ENCODE measurements at regions not wholly inside any gene's neighbourhood (a gene's known extent, or its start where the extent isn't known, plus 50 kb on each side); places are given as distances from the start of the nearest gene placed in this dataset.
A peak's percentile ranks its signal among the peaks of the same experiment; 100 is the strongest.

DNA sequence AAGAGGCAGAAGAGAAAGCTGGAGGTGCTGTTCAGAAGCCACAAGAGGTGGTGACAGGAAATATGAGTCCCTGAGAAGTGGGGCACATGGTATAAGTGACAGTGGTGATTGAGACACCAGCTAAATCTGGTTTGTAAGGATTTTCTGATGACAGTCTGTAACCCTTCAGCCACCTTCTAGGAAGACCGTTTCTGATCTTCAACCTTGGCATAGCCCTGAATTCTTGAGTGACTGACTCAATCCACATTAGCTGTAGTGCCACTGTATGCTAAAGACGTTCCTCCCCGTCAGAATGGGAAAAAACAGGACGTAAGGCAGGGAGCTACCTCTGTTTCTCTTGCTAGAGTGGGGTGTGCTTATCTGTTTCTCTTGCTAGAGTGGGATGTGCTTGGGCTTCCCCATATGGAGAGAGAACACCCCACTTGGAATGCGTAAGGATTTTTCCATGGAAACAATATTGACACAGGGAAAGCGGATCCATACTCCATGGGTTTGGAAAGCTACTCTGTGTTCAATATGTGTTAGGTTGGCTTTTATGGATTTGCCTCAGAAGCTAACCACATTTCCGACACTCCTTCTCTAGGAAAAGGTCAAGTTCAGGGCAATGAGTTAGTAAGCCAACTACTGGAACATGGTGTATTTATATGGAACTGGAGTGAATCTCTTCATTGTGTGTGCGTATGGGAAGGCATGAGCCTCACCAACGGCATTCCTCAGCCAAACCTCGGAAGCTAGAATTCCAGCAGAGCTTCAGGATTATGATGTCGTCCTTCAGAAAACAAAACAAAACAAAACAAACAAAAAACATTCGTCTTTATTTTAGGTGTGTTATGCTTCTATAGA lies 948.8 kb upstream of the SLC10A2 start:
- DNase-seq (ENCODE audit: low read depth): peak; percentile 18
- no peak overlapping the region for H3K4me3 ChIP-seq (ENCODE audit: control insufficient read depth, low read depth, low read length)
- TF ChIP-seq, protein P1, sequence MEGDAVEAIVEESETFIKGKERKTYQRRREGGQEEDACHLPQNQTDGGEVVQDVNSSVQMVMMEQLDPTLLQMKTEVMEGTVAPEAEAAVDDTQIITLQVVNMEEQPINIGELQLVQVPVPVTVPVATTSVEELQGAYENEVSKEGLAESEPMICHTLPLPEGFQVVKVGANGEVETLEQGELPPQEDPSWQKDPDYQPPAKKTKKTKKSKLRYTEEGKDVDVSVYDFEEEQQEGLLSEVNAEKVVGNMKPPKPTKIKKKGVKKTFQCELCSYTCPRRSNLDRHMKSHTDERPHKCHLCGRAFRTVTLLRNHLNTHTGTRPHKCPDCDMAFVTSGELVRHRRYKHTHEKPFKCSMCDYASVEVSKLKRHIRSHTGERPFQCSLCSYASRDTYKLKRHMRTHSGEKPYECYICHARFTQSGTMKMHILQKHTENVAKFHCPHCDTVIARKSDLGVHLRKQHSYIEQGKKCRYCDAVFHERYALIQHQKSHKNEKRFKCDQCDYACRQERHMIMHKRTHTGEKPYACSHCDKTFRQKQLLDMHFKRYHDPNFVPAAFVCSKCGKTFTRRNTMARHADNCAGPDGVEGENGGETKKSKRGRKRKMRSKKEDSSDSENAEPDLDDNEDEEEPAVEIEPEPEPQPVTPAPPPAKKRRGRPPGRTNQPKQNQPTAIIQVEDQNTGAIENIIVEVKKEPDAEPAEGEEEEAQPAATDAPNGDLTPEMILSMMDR (conservative IDR thresholded peaks at IDR 0.05; ENCODE audit: control insufficient read depth, insufficient read depth, low read depth, low read length): no peak

DNA sequence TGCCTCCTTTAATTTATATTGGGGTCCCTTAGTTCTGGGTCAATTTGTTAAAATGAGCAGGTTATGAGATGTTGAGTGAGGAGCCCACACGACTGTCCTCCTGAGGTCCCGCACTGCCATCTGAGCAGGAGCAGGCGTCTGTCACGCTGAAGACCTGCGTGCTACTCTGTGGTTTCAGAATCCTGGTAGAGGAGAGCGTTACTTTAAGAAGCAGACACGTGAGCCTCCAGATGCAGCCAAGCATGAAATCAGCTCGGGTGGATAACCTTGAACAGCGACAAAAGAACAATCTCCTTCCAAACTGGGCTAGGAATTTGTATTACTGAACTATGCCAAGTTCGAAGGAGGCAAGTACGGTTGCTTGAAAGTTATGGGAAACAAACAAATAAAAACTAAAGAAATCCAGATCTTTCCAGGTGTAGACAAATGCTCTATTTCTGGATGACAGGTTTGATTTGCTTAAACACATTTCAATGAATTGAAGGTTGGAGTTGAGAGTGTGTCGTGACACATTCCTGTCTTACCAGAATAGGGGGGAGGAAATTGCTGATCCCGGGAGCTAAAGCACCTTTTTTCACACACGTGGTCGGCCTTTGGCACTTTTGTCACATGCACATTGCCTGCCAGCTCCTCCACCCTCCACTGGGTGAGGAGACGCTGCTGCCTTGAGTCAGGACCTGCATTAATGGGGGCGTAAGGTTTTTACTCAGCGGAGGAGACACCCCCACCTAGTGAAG lies 945.5 kb upstream of the SLC10A2 start:
- DNase-seq (ENCODE audit: low read depth): no peak
- H3K4me3 ChIP-seq (ENCODE audit: control insufficient read depth, low read depth, low read length): no peak overlapping the region
- TF ChIP-seq, protein P1 (conservative IDR thresholded peaks at IDR 0.05; ENCODE audit: control insufficient read depth, insufficient read depth, low read depth, low read length): no peak

DNA sequence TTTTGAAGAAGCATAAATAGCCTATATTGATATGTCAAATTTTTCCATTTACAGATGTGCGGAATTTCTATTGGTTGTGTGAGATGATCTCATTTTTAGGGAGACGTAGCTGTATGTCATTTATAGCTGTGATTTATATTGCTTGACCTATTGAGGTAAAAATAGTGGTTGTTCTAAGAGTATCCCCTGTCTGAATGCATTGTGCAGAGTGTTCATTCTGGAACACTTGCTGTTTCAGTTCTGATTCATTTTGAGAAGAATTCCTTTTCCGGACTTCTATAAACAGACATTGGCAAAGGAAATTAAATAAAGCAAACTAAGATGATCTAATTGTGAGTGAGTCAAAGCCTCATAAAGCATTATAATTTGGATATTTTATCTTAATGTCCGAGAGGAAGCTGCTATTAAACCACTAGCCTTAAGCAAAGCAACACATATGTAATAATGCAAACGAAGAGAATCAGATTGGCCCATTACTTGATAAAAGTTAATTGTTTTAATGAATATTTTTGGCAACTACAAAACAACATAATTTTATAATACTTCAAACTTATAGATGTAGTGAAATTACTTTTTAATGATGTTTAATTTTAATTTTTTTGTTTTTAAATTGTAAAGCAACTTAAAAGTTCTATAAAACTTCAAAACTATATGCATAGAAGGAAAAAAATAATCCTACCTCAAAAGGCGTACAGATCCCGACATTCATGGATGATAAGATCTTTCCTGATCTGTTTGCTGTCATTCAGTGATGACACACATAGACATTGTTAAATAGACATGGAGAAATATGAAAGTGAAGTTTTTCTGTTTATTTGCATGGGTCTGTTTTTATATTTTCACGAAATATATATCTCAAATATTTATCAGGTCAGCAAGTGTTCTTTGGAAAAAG lies 942.6 kb upstream of the SLC10A2 start:
- no peak overlapping the region for H3K4me3 ChIP-seq (ENCODE audit: control insufficient read depth, low read depth, low read length)
- TF ChIP-seq, protein P1 (conservative IDR thresholded peaks at IDR 0.05; ENCODE audit: control insufficient read depth, insufficient read depth, low read depth, low read length): no peak
- DNase-seq (ENCODE audit: low read depth): peak; percentile 36

DNA sequence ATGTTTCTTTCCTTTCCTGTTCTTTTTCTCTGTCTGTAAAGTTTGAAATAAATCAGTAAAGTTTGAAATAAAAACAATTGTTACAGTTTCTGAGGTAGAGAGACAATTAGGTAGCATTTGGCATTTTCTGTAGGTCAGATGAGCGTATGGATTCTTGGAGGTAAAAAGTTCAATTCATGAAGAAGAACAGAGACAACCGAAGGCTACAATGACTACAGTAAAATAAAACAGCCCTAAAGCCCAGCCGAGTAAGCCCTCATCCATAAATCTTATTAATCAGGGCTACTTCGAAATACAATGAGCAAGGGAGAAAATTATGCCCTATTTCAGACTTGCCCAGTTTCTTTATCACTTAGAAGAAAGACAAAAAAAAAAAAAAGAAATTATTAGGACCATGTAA lies 941.9 kb upstream of the SLC10A2 start:
- TF ChIP-seq, protein P1 (conservative IDR thresholded peaks at IDR 0.05; ENCODE audit: control insufficient read depth, insufficient read depth, low read depth, low read length): no peak
- DNase-seq (ENCODE audit: low read depth): no peak

DNA sequence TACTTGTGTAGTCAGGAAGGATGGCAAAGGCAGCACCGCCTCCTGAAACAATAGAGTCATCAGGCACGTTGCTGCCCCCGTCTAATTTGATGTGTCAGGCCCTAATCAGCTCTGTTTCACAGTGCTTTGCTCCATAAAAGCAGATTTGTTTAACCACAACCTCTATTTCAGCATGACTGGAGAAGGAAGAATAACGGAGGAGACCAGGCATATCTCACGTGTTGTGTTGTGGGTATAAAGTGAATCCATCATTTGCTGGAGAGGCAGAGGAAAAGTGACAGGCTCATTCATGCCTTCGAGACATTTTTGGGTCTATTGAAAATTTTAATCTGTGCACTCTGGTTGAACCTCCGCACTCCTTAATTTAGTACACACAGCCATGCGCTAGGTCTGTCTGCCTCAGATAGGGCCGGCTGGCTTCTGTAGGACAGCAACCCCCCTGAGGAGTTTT lies 940.4 kb upstream of the SLC10A2 start:
- no peak for DNase-seq (ENCODE audit: low read depth)
- H3K4me3 ChIP-seq (ENCODE audit: control insufficient read depth, low read depth, low read length): no peak overlapping the region
- TF ChIP-seq, protein P1 (conservative IDR thresholded peaks at IDR 0.05; ENCODE audit: control insufficient read depth, insufficient read depth, low read depth, low read length): no peak

More for the DNA sequence above, 941.9 kb upstream of the SLC10A2 start:
- no peak overlapping the region for H3K4me3 ChIP-seq (ENCODE audit: control insufficient read depth, low read depth, low read length)

DNA sequence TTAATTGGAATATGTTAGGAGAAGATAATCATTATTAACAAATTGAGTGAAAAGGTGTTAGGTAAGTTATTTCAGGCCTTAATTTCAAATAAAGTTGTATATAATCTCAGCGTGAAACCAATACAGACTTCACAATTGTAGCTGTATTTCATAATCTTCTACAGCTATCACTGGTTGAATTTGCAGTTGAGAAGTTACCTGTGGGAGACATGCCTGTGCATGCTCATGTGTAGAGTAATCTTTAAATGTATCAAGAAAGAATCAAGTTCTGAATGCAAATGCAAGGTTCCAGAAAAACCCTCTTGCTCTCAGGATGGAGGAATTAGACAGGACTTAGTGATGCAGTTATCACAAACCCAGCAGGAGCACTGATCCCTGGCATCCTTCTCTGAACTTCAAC lies 938.4 kb upstream of the SLC10A2 start:
- no peak for DNase-seq (ENCODE audit: low read depth)
- H3K4me3 ChIP-seq (ENCODE audit: control insufficient read depth, low read depth, low read length): no peak overlapping the region
- TF ChIP-seq, protein P1 (conservative IDR thresholded peaks at IDR 0.05; ENCODE audit: control insufficient read depth, insufficient read depth, low read depth, low read length): no peak
